ENCODE measurements at regions not wholly inside any gene's neighbourhood (a gene's known extent, or its start where the extent isn't known, plus 50 kb on each side); places are given as distances from the start of the nearest gene placed in this dataset.

- TF ChIP-seq CTCF (conservative IDR thresholded peaks at IDR 0.05; ENCODE audit: low read depth, low read length), result no peak
- TF ChIP-seq EZH2 (IDR thresholded peaks at IDR 0.05; ENCODE audit: borderline replicate concordance, low read depth, low read length, poor library complexity, severe bottlenecking), result no peak
Measured at GRCh38 chr5:74421377-74421776, 219.2 kb downstream of the ENC1 start.
